GM12878 (cell line): ENCODE measurements at regions not wholly inside any gene's neighbourhood (a gene's known extent, or its start where the extent isn't known, plus 50 kb on each side); places are given as distances from the start of the nearest gene placed in this dataset.

Experiments used
- EP300 ChIP-seq, 2 experiments: fragments of 150-350 bp in 1 of 2; IDR thresholded peaks; 2 replicates each; pipeline ENCODE4 v1.6.1; 2011 to 2012; ENCODE audit warnings: low read depth in 2 of 2, low read length in 2 of 2, borderline replicate concordance in 1 of 2, improper control_type of control experiment in 1 of 2, inconsistent platforms in 1 of 2; ENCODE audit not compliant: control insufficient read depth in 1 of 2
- NBN ChIP-seq: fragments of 450-650 bp; IDR thresholded peaks from 2 replicates; pipeline ENCODE4 v1.6.1; 2016
- PML ChIP-seq: IDR thresholded peaks from 2 replicates; pipeline ENCODE4 v1.6.1; 2012; ENCODE audit warnings: low read length, inconsistent platforms
- SIN3A ChIP-seq: IDR thresholded peaks from 2 replicates; pipeline ENCODE4 v1.6.1; 2012; ENCODE audit warnings: low read depth, low read length, improper control_type of control experiment
- SUZ12 ChIP-seq: fragments of 200-600 bp; sonication (generic); IDR thresholded peaks from one replicate; pipeline ENCODE4 v1.6.1; 2018; ENCODE audit warnings: antibody characterized with exemption, mild to moderate bottlenecking; ENCODE audit not compliant: unreplicated experiment
- TF ChIP-seq, protein P1 (sequence below): IDR thresholded peaks from 2 replicates; pipeline ENCODE4 v1.6.1; 2012; ENCODE audit warnings: low read depth, low read length, improper control_type of control experiment
- TF ChIP-seq, protein P2 (sequence below), 3 experiments: IDR thresholded peaks in 2 of 3; conservative IDR thresholded peaks in 1 of 3; 2 replicates each; pipeline ENCODE4 v1.5.1; 2011; ENCODE audit warnings: low read depth in 3 of 3, low read length in 3 of 3, mild to moderate bottlenecking in 3 of 3, control low read depth in 2 of 3, moderate library complexity in 2 of 3, inconsistent platforms in 1 of 3, mixed read lengths in 1 of 3; ENCODE audit not compliant: control insufficient read depth in 2 of 3, insufficient read depth in 1 of 3; ENCODE audit errors: extremely low read depth in 1 of 3

DNA sequence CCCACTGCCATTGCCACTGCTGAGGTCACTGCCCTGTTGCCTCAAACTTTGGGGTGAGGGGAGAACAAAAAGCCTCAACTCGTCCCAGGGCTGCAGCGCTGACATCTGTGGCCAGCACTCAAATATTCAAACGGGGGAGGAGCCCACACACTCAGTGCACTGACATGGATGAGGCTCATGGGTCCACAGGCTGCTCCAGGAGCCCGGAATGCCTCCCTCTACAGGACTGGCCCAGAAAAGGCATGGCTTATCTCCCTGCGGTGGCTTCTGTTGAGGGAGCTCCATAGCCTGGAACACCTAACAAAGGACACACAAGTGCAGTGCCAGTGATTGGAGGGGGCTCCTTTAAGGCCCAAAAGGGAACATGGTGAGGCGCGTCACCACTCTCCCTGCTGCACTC is 341.1 kb upstream of the LUZP2 start:
- TF ChIP-seq EP300 (IDR thresholded peaks at IDR 0.05; ENCODE audit: borderline replicate concordance in 1 of 2, control insufficient read depth in 1 of 2, low read depth in 2 of 2, low read length in 2 of 2) = no peak
- TF ChIP-seq NBN = no peak
- TF ChIP-seq, protein P1, sequence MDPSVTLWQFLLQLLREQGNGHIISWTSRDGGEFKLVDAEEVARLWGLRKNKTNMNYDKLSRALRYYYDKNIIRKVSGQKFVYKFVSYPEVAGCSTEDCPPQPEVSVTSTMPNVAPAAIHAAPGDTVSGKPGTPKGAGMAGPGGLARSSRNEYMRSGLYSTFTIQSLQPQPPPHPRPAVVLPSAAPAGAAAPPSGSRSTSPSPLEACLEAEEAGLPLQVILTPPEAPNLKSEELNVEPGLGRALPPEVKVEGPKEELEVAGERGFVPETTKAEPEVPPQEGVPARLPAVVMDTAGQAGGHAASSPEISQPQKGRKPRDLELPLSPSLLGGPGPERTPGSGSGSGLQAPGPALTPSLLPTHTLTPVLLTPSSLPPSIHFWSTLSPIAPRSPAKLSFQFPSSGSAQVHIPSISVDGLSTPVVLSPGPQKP = no peak
- TF ChIP-seq, protein P2, sequence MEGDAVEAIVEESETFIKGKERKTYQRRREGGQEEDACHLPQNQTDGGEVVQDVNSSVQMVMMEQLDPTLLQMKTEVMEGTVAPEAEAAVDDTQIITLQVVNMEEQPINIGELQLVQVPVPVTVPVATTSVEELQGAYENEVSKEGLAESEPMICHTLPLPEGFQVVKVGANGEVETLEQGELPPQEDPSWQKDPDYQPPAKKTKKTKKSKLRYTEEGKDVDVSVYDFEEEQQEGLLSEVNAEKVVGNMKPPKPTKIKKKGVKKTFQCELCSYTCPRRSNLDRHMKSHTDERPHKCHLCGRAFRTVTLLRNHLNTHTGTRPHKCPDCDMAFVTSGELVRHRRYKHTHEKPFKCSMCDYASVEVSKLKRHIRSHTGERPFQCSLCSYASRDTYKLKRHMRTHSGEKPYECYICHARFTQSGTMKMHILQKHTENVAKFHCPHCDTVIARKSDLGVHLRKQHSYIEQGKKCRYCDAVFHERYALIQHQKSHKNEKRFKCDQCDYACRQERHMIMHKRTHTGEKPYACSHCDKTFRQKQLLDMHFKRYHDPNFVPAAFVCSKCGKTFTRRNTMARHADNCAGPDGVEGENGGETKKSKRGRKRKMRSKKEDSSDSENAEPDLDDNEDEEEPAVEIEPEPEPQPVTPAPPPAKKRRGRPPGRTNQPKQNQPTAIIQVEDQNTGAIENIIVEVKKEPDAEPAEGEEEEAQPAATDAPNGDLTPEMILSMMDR (IDR thresholded peaks at IDR 0.05 in 2 of 3, conservative IDR thresholded peaks at IDR 0.05 in 1 of 3; ENCODE audit: control insufficient read depth in 2 of 3, extremely low read depth in 1 of 3, insufficient read depth in 1 of 3, low read depth in 3 of 3, low read length in 3 of 3) = no peak
- no peak for TF ChIP-seq SUZ12
- no peak for TF ChIP-seq SIN3A
- TF ChIP-seq PML = no peak
